ENCODE measurements at regions not wholly inside any gene's neighbourhood (a gene's known extent, or its start where the extent isn't known, plus 50 kb on each side); places are given as distances from the start of the nearest gene placed in this dataset.
A peak's percentile ranks its signal among the peaks of the same experiment; 100 is the strongest.
"Not testable (repeated sequence)": the region's sequence is repeated elsewhere in the genome, so short reads cannot be mapped to it uniquely, and the experiment has no call there.

DNA sequence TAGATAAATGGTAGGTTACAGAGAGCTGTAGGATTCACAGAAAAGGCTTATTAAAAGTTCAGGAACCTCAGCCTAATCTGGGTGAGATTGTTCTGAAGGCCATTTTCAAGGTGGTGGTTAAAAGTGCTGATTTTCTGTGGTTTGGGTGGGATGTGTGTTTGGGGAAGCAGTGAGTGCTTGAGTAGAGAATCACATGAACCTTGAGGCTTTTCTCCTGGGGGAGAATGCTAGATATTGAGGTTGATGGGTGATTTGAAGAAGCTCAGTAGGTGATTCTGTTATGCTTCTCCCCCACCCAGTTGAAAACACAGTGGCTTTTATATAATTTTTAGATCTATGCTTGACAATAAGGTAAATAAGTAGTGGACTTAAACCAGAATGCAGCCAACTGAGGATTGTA, 420.9 kb downstream of the PCNX1 start:
- DNase-seq (ENCODE audit: low spot score): no peak

DNA sequence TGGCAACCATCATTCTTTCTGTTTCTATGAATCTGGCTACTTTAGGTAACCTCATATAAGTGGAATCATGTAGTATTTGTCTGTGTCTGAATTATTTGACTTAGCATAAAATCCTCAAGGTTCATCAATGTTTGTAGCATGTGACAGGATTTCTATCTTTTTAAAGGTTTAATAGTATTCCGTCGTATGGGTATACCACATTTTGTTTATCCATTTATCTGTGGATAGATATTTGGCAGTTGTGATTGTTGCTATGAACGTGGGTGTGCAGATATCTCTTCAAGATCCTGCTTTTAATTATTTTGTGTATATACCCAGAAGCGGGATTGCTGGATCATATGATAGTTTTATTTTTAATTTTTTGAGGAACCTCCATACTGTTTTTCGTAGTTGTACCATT, 421.7 kb downstream of the PCNX1 start:
- no peak for DNase-seq (ENCODE audit: low spot score)

DNA sequence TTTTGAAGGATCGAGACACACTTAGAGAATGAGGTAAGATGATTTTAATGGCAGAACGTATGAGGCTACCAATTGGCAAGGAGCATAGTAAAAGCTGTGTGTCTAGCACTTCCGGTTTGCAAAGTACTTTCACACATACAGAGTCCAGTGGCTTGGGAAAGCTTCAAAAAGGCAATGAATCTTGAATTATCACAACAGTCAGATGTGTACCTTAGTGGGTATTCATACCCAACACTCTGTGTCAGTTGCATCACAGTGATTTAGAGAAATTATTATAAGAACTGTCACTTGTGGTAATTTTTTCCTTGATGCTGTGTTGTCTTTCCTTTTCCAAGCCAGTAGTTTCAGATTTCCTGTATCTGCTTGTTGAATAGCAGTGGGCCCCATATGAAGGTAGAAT, 424.1 kb downstream of the PCNX1 start:
- DNase-seq (ENCODE audit: low spot score): no peak

DNA sequence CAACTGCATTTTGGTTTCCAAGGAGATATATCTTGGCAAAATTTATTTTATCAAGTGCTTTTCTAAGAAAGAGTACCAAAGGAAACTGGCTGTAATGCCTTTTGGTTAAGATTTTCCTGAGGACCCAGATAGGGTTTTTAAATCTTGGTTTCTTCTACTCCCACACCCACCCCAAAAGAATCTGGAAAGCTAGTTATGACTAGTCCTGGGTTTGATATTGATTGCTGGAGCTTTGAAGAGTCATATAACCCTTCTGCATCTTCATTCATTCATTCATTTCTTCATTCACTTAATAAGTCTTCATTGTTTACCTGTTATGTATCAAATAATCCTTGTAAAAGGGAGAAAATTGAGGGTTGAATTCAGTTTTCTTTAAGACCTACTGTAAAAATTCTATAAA, 425.2 kb downstream of the PCNX1 start:
- DNase-seq (ENCODE audit: low spot score): no peak

DNA sequence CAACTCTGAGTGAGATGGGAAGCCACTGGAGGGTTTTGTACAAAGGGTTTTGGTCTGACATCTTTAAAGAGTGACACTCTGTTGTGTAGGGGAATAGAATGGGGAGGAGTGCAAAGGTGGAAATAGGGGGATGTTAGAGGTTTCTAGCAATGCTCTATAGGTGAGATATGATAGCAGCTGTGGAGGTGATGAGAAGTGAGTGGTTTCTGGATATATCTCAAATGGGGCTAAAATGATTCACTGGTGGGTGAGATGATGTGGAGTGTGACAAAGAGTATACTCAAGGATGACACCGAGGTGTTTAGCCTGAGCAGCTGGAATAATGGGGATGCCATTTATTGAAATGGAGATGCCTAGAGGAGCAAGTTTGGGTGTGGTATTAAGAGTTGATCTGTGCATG, 426.4 kb downstream of the PCNX1 start:
- DNase-seq (ENCODE audit: low spot score): peak; percentile 40

DNA sequence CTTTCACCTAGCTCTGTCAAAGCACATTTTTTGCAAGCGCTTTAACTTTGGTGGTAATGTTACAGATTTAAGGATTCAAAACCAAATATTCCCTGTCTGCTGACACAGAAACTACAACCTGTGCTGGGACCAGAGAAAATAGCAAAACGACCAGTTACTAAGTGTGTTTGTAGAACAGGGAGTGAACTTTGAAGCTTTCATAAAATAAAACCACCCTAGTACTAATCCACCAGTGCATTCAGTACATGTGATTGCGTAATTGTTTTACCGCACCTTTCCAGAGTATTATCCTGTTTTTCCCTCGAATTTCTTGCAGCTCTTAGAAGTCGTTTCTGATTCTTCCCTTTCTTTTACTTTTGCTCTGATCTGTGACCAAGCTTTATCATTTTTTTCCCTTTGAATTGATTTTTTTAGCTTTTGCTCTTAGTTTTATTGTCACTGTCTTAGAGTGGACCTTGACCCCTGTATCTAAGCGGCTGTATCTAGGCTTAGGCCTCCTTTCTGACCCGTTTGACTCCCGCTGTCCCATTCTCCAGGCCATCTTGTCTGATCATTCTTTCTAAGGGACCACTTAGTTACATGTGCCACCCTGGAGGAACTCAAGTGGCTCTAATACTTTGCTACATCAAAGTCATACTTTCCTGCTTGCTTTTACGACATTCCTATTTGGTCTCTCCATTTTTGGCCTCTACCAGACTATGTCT, 429.4 kb downstream of the PCNX1 start:
- no peak for DNase-seq (ENCODE audit: low spot score)

DNA sequence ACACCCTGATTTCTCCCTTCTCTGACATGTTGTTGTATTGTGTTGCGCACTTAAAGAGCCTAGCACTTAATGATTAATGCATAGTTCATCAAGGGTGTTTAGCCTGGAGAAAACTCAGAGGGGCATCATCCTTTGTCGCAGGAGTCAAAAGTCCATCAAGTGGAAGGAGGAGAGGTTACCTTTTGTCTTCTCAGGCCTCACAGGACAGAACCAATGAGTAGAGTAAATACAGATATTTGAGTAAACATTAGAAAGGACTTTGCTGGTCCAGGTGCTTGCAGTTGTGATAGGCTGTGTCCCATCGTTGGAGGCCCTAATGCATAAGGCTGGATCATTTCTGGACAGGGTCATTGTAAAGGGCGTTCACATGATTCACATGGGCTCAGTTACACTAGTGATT, 430.9 kb downstream of the PCNX1 start:
- no peak for DNase-seq (ENCODE audit: low spot score)

DNA sequence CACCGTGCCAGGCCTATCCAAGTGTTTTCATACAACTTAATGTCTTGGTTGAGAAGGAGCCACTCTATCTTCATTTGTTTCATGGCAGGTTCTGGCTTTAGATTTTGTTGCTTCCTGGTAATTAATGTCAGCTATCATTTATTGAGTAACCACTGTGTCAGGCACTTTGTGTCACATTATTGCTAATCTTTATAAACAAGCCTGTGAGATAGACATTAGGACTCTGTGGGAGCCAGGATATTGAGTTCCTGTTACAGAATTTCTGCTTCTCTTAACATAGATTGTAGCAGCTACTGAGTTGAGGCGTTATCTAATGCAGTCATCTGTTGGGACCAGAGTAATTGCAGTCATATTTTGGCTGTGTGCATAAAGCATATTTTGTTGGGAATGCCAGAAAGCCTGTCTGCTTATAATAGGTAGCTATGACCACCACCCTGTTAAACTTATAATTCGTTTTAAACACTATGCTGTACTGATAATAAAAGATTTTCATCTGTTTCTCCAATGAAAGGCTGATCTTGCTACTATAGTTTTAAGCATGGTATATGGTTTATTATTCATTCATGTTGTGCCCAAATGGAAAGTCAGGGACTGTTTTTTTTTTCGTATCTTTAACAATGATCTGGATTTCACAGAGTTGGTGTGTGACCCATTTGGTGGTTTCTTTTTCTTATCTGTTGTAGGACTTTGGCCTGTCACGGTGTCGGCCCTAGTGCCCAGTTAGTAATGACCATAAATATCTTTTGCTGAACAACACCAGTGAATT, 432.6 kb downstream of the PCNX1 start:
- no peak for DNase-seq (ENCODE audit: low spot score)

DNA sequence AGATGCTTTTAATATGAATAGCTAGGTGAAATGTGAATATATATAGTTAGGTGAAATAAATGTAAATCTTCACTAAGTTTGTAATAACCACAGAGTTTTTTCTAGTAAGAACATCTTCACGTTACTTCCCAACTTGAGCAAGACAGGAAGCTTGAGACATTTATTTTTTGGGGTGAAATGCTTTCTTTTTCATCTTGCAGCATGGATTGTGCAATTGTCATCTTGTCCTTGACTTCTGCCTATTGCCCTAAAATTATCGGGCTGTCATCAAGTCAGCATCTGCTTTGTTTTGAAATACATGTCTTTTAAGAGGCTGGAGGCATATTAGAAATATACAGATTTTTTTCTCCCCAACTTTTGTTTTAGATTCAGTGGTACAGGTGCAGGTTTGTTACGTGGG, 433.9 kb downstream of the PCNX1 start:
- no peak for DNase-seq (ENCODE audit: low spot score)

DNA sequence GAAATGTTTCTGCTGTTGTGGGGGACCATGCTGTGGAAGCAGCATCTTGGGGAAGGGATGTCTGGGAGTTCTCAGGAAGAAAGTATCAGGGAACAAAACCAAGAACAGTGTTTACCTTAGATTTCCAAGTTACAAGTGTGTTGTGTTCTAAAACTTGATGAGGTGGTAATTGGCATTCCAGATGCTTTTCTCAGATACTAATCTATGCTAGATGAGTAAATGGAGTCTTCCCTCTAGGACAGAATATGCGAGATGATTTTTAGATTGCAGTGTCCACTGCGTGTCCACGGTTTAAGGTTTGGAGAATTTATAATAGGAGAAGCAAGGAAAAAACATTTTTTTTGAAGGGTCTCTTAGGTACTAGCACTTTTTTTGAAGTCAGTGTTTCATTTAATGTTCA, 436.5 kb downstream of the PCNX1 start:
- no peak for DNase-seq (ENCODE audit: low spot score)

DNA sequence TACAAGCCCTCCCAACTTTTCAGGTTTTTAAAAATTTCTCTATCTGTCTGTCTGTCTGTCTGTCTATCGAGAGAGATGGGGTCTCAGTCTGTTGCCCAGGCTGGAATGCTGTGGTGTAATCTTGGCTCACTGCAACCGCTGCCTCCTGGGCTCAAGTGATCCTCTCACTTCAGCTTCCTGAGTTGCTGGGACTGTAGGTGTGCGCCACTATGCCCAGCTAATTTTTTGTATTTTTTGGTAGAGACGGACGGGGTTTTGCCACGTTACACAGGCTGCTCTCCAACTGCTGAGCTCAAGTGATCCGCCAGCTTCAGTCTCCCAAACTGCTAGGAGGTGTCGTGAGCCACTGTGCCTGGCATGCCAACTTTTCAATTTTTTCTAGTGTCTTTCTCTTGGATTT, 437.2 kb downstream of the PCNX1 start:
- DNase-seq (ENCODE audit: low spot score): no peak

DNA sequence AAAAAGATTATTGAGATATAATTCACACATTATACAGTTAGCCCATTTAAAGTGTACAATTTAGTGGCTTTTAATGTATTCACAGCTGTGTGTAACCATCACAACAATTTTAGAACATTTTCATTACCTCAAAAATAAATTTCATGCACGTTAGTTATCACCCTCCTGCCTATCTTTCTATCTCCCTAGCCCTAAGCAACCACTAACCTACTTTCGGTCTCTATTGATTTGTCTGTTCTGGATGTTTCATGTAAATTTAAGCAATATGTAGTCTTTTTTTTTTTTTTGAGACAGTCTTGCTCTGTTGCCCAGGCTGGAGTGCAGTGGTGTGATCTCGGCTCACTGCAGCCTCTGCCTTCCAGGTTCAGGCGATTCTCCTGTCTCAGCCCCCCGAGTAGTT, 439.4 kb downstream of the PCNX1 start:
- no peak for DNase-seq (ENCODE audit: low spot score)

DNA sequence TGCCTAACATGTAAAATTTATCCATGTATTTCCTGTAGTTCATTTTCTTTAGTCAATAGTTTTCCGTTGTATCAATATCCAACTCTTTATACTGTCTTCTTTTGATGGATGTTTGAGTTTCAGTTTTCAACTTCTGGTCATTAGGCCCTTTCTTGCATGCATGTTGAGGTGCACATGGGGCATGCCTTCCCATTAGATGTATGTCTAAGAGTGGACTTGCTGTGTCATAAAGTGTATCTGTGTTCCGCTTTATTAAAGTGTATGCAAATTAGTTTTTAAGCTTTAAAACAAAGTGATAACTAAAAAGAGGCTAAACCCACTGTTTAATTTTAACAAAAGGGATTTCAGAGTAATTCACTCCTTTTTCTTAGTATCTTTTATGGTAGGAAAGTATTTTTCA, 441.1 kb downstream of the PCNX1 start:
- no peak for DNase-seq (ENCODE audit: low spot score)

DNA sequence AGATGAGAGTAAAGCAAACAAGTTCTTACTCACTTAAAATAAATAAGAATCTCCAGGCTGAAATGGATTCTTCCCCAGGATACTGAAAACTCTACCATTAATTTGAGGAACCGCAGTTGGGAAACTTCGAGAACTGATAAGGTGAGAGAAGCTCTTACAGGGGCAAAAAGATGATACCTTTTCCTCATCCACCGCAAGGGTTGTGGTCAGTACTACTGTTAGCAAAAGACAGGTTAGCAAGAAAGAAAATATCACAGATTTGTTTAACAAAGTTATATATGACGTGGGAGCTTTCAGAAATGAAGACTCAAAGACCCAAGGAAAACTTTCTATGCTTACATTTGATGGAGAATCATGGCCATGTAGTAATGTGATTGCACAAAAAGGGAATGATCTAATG, 441.6 kb downstream of the PCNX1 start:
- no peak for DNase-seq (ENCODE audit: low spot score)

DNA sequence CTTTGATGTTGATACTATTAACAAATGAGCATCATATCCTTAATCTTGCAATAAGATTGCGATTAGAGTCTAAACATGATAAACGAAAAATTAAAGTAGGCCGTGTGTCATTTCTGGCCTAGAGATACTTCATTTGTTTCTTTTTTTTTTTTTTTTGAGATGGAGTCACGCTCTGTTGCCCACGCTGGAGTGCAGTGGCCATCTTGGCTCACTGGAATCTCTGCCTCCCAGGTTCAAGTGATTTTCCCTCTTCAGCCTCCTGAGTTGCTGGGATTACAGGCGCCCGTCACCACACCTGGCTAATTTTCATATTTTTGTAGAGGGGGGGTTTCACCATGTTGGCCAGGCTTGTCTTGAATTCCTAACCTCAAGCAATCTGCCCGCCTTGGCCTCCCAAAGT, 446.9 kb downstream of the PCNX1 start:
- no peak for DNase-seq (ENCODE audit: low spot score)

DNA sequence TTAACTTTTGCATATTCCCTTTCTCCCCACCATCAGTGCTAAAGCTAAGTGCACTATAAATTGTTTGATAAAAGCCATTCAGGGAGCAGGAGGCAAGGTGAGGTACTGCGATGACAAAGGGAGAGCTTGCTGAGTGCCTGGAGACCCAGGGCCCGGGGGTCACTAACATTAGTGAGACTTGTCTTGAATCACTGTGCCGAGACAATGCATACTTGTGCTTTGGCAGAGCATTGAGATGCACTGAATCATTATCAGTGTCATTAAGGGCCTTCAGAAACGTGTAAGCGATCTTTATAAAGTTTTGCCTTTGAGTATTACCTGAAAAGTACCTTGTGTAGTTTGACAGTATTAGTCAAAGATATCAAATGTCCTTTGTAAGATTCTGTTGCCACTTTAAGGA, 447.5 kb downstream of the PCNX1 start:
- no peak for DNase-seq (ENCODE audit: low spot score)

DNA sequence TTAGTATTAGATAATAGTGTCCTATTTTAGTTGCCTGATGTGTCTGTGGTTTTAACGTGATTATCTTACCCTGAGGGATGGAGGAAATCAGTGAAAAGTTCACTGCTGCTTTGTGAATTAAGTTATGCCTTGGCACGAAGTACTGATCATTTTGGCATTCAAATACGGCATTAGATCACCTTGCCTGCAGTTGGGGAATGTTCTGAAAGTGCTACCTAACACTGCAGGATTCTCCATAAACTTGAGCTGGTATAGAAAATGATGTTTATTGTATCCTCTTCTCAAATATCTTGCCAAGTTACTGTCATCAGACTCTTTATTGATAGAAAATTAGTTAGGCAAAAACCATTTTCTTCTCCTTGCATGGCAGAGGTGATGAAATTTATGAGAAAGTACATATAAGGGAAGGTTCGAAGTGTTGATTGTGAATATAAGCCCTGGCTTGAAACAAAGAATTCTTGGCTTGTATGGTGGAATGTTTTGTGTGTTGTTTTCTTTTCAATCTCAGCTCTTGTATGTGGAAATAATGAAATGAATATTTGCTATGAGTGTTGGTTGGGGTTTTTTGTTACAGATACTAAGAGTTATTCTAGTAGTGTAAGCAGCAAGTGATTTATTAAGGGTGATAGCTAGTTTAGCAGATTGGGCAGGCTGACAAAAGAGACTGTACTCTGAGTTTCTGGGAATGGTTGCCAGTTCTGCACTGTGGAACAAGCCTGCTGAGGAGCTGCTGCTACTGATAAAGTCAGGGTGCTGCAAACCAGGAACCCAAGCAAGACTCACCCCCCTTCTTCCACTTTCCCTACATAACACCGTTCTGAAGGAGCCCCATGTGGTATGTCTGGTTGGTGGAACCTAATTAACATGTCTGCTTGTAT, 448.3 kb downstream of the PCNX1 start:
- DNase-seq (ENCODE audit: low spot score): no peak

DNA sequence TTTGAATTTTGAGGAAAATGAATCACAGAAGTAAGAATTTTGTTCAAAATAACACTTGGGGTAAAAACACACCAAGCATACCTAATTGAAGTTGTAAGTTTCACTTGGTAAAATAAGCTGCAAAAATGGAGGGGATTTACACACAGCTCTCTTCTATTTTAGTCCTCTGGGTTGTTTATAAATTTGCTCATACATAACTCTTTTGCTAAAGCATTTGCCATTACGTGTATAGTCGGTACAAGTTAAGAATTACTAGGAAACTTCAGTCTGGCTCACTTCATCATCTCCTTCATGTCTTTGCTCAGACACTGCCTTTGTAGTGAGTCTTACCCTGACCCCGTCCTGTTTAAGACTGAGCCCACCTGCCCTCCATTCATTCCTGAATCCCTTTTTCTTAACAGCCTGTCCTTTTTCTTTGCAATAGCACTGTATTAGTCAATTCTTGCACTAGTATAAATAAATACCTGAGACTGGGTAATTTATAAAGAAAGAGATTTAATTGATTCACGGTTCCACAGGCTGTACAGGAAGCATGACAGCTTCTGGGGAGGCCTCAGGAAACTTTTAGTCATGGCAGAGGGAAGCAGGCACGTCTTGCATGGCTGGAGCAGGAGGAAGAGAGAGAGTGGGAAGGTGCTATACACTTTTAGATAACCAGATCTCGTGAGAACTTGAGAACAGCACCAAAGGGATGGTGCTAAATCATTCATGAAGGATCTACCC, 451.1 kb downstream of the PCNX1 start:
- no peak for DNase-seq (ENCODE audit: low spot score)

DNA sequence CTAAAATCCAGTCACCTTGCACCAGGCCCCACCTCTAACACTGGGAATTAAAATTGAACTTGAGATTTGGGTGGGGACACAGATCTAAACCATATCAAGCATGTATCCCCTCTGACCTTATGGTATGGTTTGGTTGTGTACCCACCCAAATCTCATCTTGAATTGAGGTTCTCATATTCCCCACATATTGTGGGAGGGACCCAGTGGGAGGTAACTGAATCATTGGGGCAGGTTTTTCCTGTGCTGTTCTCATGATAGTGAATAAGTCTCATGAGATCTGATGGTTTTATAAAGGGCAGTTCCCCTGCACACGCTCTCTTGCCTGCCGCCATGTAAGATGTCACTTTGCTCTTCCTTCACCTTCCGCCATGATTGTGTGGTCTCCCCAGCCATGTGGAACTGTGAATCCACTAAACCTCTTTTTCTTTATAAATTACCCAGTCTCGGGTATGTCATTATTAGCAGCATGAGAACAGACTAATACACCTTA, 451.7 kb downstream of the PCNX1 start:
- DNase-seq (ENCODE audit: low spot score): not testable (repeated sequence)

DNA sequence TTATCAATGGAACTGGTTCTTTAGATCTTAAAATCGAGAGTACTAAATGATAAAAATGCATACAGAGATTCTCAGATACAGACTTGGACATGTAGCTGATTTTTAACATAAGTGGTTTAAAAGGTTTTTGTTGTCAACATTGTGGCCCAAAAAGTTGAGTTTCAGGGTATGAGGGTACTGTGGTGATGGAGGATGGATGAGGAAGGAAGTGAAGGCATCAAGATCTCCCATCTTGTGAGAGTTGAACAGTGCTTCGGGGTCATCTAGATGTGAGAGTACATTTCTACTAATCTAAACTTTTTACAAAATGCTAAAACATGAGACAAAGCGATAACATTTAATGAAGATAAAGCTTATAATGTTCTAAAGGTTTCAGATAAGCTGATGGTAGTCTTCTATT, 452.6 kb downstream of the PCNX1 start:
- no peak for DNase-seq (ENCODE audit: low spot score)

DNA sequence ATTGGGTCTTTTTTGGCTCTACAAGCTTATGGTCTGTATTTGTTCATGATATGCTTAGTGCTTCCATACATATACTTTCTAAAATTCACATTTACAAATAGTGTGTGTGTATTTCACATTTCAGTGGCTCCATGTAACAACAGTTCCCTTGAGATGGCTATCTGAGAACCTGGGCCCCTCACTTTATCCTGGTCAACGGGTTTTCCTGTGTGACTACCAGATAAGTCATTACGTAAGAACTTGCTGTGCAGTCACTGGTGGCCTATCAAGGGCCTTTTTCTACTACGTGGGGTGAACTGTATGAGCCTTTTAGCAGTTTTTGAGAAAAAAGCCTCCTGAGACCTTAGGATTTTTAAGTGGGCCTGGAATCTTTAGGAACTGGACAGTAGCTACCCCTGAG, 454.1 kb downstream of the PCNX1 start:
- DNase-seq (ENCODE audit: low spot score): peak; percentile 57

DNA sequence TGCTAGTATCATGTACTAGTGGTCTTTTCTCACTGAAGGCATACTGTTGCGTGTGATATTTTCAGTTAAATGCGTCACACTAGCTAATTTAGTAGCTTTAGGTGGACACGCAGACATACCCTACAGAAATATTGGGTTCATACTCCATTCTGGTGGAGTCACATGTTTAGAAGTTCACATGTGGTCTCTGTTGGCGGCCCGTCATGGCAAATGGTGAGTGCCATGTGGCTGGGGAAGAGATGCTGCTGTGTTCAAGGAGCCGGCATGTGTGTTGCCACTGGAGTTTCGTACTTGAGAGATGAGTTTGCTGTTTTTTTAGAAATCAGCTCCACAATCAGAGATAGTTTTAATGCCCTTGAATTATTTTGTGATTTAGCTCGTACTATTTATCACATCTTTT, 454.6 kb downstream of the PCNX1 start:
- DNase-seq (ENCODE audit: low spot score): no peak

All from RKO (cell line).